ENCODE measurements at regions not wholly inside any gene's neighbourhood (a gene's known extent, or its start where the extent isn't known, plus 50 kb on each side); places are given as distances from the start of the nearest gene placed in this dataset.

DNA sequence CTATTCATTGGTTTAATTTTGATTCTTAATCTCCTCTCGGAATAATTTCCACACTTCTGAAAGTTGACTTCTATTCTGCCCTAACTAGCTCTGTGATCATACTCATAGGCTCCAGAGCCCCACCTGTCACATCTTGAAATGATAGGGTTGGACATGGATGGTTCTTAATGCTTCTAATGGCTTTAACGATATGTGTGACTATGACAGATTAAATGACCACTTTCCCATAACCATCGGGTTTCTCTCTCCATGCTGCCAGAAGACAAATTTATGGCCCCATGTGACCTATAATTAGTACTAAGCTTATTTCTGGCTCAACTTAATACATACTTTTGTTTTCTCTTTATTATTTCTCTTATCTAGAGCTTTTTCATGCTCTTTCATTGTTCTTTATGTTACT is 251.1 kb upstream of the TUT7 start:
- Histone ChIP-seq H3K4me1 (no peaks in the 10 kb centered on the region), H3K27me3 (no peaks in the 10 kb centered on the region), H3K36me3 (no peaks in the 10 kb centered on the region), H3K4me3 (ENCODE audit: low read depth, low read length) (no peak overlapping the region), H3K9me3 (no peaks in the 10 kb centered on the region)
- DNase-seq = no peak
- TF ChIP-seq CTCF (IDR thresholded peaks at IDR 0.05; ENCODE audit: low read depth, low read length) = no peak

DNA sequence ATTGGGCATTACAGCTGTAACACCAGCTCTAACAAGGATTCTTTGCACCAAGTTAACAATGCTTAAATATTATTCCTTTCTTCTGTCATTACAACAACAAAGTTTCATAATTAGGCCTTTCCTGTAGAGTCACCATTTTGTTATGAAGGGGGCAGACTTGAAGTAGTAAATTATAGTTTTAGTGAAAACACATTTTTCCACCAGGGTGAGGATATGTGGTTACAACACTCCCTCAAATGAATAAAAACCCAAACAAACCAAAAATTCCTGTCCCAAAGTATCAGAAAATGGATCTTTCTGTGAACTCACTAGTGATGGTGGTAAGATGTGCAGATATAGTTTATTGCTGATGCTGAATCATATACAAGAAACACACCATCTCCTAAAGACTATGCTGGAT is 250.5 kb upstream of the TUT7 start:
- no peak for DNase-seq
- H3K4me1 ChIP-seq = no peaks in the 10 kb centered on the region
- no peaks in the 10 kb centered on the region for H3K27me3 ChIP-seq
- no peak overlapping the region for H3K4me3 ChIP-seq (ENCODE audit: low read depth, low read length)
- H3K9me3 ChIP-seq = no peaks in the 10 kb centered on the region
- H3K36me3 ChIP-seq = no peaks in the 10 kb centered on the region
- TF ChIP-seq CTCF (IDR thresholded peaks at IDR 0.05; ENCODE audit: low read depth, low read length) = no peak

DNA sequence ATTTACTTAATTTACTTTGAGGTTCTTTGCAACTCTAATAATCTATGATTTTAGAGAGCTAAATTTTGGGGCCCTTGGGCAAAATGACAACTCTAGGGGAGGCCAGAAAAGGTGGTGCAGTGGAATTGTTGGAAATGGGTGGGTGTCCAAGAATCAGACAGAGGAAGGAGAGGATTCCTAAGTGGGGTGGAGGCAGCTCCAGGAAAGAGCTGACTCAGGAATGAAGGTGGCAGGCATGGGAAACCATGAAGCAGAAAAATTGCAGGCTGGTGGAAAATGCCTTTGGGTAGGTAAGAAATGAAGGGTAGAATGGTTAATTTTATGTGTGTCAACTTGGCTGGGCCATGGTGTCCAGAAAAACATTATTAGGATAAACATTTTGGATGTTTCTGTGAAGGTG is 248.5 kb upstream of the TUT7 start:
- no peaks in the 10 kb centered on the region for H3K9me3 ChIP-seq
- TF ChIP-seq CTCF (IDR thresholded peaks at IDR 0.05; ENCODE audit: low read depth, low read length) = no peak
- no peak overlapping the region for H3K4me3 ChIP-seq (ENCODE audit: low read depth, low read length)
- no peaks in the 10 kb centered on the region for H3K27me3 ChIP-seq
- no peaks in the 10 kb centered on the region for H3K36me3 ChIP-seq
- no peak for DNase-seq
- H3K4me1 ChIP-seq = no peaks in the 10 kb centered on the region

DNA sequence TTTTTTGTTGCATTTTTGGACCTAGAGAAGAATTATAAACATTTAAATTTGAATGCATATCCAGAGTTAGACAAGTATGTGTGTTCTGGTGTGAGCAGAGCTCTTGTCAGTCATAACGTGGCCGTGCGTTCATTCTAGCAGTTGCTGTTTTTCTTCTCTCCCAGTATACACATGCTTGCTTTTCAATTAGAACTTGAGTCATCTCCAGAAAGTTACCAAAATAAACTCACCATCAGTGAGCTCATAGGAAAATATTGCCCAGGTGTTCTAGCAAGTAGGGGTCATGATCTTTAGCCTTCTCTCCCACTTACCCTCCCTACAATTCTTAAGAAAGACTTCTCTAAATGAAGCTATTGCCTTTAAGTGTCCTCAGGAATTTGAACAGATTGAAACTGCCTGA is 247.5 kb upstream of the TUT7 start:
- TF ChIP-seq CTCF (IDR thresholded peaks at IDR 0.05; ENCODE audit: low read depth, low read length) = no peak
- Histone ChIP-seq H3K4me1 (no peaks in the 10 kb centered on the region), H3K9me3 (no peaks in the 10 kb centered on the region), H3K27me3 (no peaks in the 10 kb centered on the region), H3K36me3 (no peaks in the 10 kb centered on the region), H3K4me3 (ENCODE audit: low read depth, low read length) (no peak overlapping the region)
- DNase-seq = no peak

- no peak for DNase-seq
- no peaks in the 10 kb centered on the region for H3K36me3 ChIP-seq
- TF ChIP-seq CTCF (IDR thresholded peaks at IDR 0.05; ENCODE audit: low read depth, low read length) = no peak
- H3K27me3 ChIP-seq = no peaks in the 10 kb centered on the region
- no peak overlapping the region for H3K4me3 ChIP-seq (ENCODE audit: low read depth, low read length)
- no peaks in the 10 kb centered on the region for H3K4me1 ChIP-seq
- no peaks in the 10 kb centered on the region for H3K9me3 ChIP-seq
Observed at GRCh38 chr9:86600977-86601376, 246.8 kb upstream of the TUT7 start.

DNA sequence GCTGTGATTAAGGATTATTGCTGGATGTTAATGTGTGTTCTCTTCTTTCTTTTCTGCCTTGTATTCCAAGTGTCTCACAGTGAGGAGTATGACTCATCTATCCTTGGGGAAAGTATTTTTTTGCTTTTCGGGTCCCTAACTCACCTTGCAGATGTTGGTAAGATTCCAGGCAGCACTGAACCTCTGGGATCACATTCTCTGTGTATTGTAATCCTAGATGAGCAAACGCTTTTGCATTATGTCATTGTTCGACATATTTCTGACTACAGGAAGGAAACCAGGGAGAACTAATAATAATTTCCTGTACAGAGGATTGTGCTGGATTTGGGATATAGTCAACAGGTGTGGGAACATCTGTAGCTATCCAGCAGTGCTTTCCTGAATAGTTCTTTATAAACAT is 246.1 kb upstream of the TUT7 start:
- no peaks in the 10 kb centered on the region for H3K9me3 ChIP-seq
- no peak overlapping the region for H3K4me3 ChIP-seq (ENCODE audit: low read depth, low read length)
- H3K27me3 ChIP-seq = no peaks in the 10 kb centered on the region
- H3K4me1 ChIP-seq = no peaks in the 10 kb centered on the region
- no peak for TF ChIP-seq CTCF (IDR thresholded peaks at IDR 0.05; ENCODE audit: low read depth, low read length)
- no peak for DNase-seq
- no peaks in the 10 kb centered on the region for H3K36me3 ChIP-seq
